HG03095 (cell line): ENCODE measurements at regions not wholly inside any gene's neighbourhood (a gene's known extent, or its start where the extent isn't known, plus 50 kb on each side); places are given as distances from the start of the nearest gene placed in this dataset.

ENCODE experiments used
- ATAC-seq: cut with Tn5 transposase; IDR thresholded peaks from one replicate; pipeline ENCODE4 v1.9.1; 2021; ENCODE audit warnings: moderate library complexity; ENCODE audit not compliant: unreplicated experiment

DNA sequence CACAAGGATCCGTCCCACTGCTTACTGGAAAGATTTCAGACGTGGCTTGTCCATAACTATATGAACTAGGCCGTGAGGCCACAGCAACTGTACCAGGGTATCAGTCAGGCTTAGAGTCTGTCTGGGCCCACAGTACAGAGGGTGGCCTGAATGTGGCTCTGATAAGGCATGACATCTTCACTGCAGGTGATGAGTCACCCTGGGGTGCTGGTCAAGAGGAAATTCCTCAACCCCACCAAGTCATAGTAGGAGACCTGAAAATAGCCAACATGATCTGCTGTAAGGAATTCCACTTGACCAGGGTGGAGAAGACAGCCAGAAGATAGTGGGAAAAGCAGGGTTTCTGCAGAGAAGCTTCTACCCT lies 107.7 kb downstream of the INHBB start:
- ATAC-seq = no peak

DNA sequence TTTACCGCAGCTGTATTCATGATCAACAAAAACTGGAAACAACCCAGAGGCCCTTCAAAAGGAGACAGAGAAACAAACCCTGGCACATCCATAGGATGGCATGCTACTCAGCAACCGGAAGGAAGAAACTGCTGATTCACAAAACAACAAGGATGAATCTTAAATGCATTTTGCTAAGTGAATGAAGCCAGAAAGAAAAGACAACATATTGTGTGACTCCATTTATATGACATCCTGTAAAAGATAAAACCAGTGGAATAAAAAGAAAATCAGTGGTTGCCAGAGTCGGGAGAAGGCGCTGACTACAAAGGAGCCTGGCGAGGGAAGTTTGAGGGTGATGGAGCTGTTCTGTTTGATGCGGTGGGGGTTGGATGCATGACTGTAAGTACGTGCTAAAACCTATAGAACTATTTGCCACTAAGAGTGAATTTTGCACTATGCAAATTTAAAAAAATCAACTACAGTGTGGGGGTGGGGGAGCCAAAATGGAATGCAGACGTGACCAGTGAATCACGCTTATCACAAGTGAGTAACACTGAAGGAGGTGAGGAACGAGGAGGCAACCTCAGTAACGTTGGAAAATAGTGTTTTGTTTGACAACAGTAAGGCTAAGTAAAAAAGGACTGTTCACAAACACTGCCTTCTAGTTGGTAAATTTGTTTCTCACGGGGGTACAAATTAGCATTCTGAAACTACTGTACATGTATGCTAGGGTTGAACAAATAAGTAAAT lies 108.9 kb downstream of the INHBB start:
- ATAC-seq = no peak

DNA sequence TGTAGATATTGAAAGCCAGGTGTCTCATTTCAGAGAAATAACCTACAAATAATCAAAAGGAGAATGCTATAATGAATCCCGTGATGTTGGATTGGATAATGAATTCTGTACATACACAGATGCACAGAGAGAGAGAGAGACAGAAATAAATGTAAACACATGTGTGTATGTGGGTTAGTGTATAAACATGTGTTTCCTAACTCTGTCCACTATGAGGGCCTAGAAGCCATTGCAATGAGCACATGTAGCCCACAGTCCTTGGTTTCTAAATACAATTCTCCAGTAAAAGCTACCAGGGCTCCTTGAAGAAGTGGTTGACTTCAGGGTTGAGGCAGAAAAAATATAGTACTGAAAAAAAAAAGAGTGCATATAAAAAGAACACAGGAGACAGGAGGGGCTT lies 109.5 kb downstream of the INHBB start:
- ATAC-seq = no peak

DNA sequence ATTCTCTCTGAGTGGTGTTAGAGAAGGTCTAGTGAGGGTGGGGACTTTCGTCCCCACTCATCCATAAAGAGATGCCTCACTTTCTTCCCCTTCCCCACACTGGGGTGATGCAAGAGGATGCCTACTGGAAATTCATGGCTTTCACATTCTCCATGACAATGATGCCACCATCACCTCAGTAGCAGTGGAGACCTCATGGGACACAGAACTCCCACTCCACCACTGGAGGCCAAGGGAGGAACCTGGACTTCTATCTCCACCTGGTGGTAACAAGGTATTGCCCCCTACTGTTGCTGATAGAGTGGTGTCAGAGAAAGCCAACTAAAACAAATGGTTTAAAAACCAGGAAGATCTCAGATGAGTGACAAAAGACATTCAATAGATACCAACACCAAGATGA lies 110.9 kb downstream of the INHBB start:
- no peak for ATAC-seq

DNA sequence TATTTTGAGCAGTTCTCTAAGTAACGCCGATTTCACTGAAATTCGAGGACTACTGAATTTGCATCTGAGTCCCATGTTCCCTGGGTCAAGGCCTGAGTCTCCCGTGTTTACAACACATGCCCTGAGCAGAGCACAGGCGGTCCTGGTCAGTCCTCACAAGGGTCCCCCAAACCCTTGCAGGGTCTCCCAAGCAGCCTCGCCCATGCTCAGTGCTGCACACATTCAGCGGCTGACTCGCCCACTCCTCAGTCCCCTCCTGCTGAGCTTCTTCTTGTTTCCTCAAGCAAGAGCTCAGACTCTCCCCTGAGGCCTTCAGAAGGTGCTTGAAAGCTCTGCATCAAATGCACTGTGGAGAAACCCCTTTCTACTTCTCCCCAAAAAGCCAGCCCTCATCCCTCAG lies 114.6 kb downstream of the INHBB start:
- ATAC-seq = no peak

DNA sequence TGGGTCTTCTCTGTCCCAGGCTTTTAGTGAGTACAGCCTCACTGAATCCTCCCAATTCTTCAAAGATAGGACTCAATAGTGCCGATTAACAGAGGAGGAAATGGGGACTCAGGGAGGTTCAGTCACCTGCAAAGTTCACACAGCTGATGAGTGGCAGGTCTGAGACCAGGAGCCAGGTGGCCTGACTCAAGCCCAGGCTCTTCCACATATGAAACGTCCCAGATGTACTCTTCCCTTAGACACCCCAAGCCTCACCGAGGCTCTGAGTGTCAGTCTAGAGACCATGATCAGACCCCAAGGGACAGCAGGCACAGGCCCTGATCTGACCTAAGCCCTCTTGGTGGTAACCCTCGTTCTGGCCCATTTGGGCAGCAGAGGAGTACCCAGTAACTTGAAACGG lies 115.2 kb downstream of the INHBB start:
- ATAC-seq = no peak

DNA sequence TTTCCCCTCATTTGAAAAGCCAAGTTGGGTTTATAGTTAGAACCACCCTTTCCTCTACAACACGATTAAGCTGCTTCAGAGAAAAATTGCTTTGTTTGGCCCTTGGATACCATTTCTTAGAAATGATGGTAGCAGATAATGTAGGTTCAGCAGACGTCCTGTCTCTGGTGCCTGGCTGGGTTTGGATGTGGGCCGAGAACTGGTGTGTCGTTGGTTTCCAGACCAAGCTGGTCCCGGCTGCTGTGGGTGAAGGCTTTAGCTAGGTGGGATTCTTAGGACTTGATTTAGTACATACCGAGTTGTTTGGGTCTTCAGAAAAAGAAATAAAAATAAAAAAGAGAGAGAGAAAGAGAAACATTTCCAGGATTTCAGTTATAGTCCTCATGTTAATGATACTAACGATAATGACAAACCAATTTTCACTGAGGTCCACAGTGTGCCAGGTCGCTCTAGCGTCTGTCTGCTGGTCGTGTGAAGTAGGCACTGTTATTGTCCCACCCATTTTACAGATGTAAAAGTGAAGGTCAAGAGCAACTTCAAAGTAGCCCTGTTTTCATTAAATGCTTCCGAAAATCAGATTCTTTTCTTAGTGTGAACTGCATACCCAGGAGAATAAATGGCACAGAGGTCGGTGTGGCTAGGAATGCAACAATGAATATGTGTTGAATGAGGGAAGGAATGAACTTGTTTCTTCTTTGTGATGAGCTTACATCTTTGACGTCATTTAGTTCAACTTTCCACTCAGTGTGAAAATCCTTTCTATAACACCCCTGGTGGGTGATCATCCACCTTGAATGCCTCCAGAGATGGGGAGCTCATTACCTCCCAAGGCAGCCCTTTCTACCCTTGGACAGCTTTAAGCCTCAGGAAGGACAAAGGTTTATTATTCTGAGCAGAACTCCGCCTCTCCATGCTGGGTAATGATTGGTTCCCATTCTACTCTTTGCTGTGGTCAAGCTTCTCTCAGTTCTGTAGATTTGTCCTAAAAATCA lies 115.9 kb downstream of the INHBB start:
- no peak for ATAC-seq

DNA sequence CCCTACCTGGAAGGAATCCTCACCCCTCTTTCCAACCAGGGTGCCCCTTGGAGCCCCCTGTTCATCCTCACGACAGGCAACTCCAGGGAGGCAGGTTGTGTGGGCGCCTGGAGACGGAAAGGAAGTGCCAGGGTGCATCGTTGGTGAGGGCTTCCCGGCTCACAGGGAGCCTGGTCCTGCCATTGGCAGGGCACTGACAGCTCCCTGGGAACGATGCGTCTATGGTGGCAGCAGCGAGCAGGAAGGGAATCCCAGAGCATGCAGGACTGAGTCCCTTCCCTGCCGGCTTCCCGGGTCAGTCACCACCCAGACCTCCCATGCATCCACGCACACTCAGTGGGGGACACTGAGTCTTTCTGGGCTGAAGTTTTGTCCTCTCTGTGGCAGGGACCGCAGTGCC lies 117.6 kb downstream of the INHBB start:
- no peak for ATAC-seq

DNA sequence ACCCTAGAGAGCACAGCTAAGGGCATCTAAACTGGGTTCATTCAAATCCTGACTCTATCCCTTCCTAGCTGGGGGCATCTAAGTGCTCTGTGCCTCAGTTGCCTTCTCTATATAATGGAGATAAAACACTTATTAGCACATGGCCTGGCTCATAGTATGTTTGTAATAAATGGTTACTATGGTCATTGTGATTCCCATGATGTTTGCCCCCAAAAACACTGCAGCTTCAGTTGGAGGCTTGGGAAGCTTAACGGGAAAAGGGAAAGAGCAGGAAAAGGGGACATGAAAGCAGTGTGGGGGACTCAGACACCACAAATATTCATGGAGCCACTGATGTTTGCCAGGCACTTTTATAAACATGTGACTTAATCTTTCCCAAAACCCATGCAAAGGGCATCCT lies 118.1 kb downstream of the INHBB start:
- ATAC-seq = no peak

DNA sequence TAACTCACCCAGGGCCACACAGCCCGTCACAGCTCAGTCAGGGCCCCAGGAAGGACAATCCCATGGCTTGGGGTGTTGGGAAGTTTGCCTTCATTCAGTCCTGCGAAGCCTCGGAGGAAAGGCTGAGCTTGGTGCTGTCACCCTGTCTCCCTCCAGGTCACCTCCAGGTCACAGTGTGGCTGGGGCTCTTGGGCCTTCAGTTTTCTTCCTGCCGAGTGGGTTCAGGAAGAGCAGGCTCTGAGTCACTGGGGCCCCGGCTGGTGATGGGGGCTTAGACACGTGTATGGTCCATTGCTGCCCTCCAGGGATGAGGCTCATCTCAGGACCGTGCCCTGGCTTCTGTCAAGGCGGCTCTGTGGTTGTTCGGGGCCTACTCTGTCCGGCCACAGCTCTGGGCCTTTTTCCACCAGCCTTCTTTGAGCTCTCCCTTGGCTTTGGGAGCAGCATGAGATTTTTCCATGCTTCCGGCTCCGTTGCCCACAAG lies 118.6 kb downstream of the INHBB start:
- no peak for ATAC-seq

DNA sequence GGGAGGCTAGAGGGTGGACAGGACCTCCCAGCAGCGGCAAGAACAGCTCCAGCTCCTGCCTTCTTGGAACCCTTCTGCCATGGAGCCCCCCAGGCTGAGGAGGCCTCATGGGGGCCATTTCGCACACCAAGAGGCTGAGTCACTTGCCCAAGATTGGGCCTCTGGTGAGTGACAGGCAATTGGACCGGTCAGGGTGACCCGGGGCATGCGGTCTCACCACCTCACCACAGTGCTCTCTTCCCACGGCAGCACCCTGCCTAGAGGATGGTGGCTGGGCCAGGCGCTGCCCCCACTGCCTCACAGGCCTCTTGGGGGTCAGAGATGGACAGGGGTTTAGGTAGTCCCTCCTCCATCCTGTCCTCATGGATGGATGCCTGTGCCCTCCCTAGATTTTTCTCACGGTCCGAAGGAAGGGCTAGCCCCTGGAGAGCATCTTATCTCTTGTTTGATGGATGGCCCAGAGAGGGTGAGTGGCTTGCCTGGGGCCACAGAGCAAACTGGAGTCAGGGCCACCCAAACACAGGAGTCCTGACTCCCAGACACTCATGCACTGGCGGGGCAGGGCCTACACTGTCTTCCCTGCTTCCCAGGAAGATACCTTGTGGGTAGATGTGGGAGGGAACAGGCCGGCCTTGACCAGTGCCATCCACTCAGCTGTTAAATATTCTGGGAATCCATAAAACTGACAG lies 119.2 kb downstream of the INHBB start:
- no peak for ATAC-seq

DNA sequence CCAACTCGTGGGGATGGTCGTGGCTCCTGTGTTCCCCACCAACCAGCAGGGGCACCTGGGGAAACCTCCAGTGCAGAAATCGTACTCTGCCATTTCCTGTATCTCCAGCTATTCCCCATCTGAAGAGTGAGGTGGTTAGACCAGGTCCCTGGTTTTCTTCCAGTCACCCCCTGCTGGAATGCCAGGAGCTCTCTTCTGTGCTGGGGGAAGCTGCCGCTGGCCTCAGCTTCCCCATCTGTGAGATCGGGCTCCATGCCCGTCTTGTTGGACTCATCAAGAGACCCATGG lies 119.7 kb downstream of the INHBB start:
- ATAC-seq = no peak

DNA sequence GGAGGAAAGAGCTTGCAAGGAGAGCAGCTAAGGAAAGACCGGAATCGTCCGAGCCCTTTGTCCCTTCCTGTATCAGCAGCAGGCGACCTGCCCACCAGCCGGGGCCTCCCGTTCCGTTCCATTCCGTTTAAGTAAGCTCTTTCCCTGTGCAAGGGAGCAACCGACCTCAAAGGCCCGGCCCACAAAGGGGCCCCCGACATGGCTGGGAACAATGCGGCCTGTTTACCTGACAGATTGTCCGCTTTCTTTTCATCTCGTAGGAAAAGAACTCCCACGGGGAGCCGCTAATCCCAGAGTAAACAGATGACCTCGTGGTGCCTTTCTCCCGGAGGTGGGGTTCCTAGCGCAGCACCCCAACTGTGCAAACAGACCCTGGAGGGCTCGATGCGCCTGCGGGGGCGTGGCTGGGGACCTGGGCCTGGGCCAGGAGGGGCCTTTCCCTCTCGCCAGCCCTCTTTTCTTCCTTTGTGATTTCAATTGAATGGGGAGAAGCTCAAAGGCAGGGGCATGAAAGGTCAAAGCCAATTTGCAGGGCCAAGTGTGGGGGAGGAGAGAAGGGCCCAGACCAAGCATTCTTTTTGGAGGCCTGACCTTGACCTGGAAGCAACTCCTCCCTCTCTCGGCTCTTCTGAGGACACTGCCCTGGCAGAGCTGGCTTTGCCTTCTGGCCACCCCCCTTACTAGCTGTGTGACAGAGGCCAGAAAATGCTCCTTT lies 120.2 kb downstream of the INHBB start:
- no peak for ATAC-seq

DNA sequence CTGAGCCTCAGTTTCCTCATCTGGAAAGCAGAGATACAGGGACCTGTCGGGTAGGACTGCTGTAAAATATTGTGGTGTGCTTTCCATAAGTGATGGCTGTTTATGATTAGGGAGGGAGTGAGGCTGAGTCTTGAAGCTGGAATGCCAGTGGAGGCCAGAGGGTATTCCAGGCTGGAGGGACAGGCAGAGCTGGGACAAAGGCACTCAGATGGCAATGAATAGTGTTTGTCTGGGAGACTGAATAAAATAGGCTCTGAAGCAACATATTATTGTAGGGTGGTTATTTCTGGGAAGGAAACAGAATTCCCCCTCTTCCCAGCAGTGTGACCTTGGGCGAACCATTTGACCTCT lies 120.7 kb downstream of the INHBB start:
- no peak for ATAC-seq

DNA sequence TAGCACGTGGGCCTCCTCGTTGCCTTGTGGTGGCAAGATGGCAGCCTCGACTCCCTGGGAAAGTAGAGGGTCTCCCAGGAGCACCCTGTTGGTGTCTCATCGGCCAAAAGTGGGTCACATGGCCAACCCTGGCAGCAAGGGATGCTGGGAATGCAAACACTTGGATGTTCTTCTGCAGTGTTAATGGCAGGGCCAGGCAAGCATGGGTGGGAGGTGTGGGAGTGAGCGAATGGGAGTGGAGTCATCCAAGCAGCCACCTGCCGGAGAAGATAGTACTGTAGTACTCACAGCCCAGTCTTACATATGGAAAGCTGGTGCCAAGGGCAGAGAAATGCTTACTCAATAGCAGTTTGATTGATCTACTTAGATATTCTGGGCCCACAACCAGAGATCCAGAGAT lies 122.2 kb downstream of the INHBB start:
- no peak for ATAC-seq

DNA sequence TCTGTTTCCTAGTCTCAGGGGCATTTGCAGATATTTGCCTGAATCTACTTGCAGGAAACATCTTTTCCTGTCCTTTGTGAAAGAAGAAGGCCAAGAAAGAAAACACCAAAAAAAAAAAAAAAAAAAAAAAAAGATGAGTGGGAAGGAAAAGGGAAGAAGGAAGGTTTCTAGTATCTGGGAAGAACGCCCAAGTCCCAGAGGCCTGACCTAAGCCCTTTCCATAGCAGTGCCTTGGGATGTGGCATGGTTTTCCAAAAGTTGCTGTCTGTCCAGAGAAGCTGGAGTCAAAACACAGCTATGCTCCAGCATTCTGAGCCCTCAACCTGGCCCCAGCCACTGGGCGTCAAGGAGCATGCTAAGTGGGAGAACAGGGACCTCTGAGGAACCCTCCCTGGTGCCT lies 123.5 kb downstream of the INHBB start:
- no peak for ATAC-seq

DNA sequence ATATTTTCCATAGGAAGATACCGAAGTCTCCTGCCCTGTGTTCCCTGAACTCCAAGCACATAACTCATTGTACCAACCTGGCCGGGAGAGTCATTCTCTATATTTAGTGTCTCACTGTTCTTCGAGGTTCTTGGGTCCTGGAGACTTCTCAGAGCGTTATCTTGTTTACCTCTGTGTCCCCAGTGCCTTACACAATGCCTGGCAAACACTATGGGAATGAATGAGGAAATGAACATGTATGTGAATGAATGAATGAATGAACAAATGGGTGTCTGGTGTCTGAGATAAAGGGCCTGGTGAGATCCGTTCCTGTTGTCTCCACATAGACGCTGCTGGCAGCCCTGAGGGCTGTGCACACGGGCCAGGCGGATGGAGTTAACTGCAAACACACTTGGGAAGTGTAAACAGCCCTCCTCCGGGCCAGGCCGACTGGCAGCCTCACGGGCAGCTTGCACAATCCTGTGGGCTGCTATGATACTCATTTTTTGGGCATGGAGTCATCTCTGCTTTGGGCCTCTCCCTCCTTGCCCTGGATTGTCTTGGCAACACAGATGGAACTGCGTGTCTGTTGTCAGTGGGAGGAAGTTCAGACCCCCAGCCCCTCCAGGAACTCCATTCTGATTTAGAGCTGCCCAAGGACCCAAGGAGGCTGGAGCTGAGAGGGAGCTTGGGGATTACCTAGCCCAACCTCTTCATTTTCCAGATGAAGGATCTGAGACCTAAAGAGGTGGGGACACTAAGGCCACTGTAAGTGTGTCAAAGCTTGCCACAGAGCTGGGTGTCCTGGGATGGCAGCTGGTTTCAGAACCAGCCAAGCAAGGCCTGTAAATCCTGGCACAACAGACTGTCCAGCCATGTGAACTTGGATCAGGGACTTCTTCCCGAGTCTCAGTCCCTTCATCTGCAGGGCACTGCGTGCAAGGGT lies 124.4 kb downstream of the INHBB start:
- ATAC-seq = no peak

DNA sequence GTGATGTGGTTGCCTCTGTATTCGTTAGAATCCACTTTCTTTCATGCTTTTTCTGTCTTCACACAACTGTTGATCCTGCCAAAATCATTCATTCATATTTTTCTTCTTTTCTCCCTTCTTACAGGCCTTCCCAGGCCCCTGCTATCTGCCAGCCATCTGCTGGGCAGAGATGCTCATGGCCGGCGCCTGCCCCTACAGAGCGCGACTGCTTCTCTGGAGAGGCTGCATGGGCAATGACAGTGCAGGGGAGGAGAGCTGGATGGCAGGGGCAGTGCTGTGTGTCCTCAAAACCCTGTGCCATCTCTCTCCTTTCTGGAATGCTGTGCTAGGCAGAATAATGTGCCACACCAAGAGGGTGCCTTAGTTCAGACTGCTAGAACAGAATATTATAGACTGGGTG lies 125.2 kb downstream of the INHBB start:
- no peak for ATAC-seq

DNA sequence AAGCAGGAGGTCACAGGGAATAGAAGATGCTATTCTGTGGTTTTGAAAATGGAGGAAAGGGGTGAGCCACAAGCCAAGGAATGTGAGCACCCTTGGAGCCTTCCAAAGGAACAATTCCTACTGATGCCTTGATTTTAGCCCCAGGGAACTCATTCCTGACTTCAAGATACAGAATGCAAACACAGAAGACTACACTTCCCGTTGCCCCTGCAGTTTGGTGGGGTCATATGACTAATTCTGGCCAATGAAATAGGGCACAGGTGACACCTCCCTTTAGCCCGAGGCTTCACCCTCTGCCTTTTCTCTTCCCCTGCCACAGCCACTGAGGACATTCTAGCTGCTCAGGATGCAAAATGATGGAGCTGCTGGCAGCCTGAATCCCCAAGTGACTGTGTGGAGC lies 126.1 kb downstream of the INHBB start:
- ATAC-seq = no peak

DNA sequence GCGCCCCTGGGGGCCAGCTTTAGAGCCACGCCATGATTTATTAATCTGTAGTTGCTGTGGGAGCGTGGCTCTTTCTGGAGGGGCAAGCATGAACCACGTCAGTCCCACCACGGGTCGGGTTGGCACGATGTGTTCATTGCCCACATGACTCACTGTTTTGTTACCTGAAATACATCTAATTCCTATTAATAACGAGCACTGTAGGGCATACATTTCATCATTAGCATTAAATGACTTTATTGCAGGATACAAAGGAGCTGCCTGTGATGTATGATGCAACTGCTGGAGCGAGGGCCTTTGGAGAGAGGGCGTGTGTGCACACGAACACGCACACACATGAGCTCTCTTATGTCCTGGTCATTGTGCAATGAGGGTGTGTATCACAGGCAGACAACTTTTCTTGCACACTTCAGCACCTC lies 127.0 kb downstream of the INHBB start:
- no peak for ATAC-seq
